GM12874 (cell line): ENCODE measurements at regions not wholly inside any gene's neighbourhood (a gene's known extent, or its start where the extent isn't known, plus 50 kb on each side); places are given as distances from the start of the nearest gene placed in this dataset.

Experiments used
- CTCF ChIP-seq: IDR thresholded peaks from 2 replicates; pipeline ENCODE4 v1.5.1; 2011; ENCODE audit warnings: low read depth, mild to moderate bottlenecking, control low read depth, low read length, moderate library complexity; ENCODE audit not compliant: insufficient read depth

GRCh38 chr4:176999935-177000543 lies 207.3 kb upstream of the VEGFC start:
- no peak for TF ChIP-seq CTCF

GRCh38 chr4:177001271-177002175 lies 208.8 kb upstream of the VEGFC start:
- no peak for TF ChIP-seq CTCF

GRCh38 chr4:177005674-177006230 lies 213.0 kb upstream of the VEGFC start:
- TF ChIP-seq CTCF = no peak

GRCh38 chr4:177006331-177006730 lies 213.6 kb upstream of the VEGFC start:
- no peak for TF ChIP-seq CTCF

- TF ChIP-seq CTCF = no peak
These were observed 215.5 kb upstream of the VEGFC start for GRCh38 chr4:177008071-177008835.

- no peak for TF ChIP-seq CTCF
These were observed 216.2 kb upstream of the VEGFC start for GRCh38 chr4:177008836-177009501.
